ENCODE measurements at regions not wholly inside any gene's neighbourhood (a gene's known extent, or its start where the extent isn't known, plus 50 kb on each side); places are given as distances from the start of the nearest gene placed in this dataset.

- no peak for DNase-seq (ENCODE audit: insufficient read length)
- FAIRE-seq, result peak; percentile 9
- TF ChIP-seq TAF1 (IDR thresholded peaks at IDR 0.05; ENCODE audit: borderline replicate concordance, low read depth, low read length), result no peak
- no peak for TF ChIP-seq POLR2A (IDR thresholded peaks at IDR 0.05; ENCODE audit: low read depth, low read length)
- no peak for TF ChIP-seq POLR2AphosphoS5 (IDR thresholded peaks at IDR 0.05; ENCODE audit: low read depth, low read length)
Observed at GRCh38 chr13:30846866-30847265, 59.2 kb upstream of the MEDAG start.

GRCh38 chr13:30847650-30848307 is 58.3 kb upstream of the MEDAG start:
- DNase-seq (ENCODE audit: insufficient read length) (no peak), FAIRE-seq (peak; percentile 51)
- TF ChIP-seq POLR2AphosphoS5 (IDR thresholded peaks at IDR 0.05; ENCODE audit: low read depth, low read length), result no peak
- no peak for TF ChIP-seq POLR2A (IDR thresholded peaks at IDR 0.05; ENCODE audit: low read depth, low read length)
- no peak for TF ChIP-seq TAF1 (IDR thresholded peaks at IDR 0.05; ENCODE audit: borderline replicate concordance, low read depth, low read length)

- FAIRE-seq, result no peak
- TF ChIP-seq POLR2A (IDR thresholded peaks at IDR 0.05; ENCODE audit: low read depth, low read length) (no peak), TAF1 (IDR thresholded peaks at IDR 0.05; ENCODE audit: borderline replicate concordance, low read depth, low read length) (no peak), POLR2AphosphoS5 (IDR thresholded peaks at IDR 0.05; ENCODE audit: low read depth, low read length) (no peak)
- DNase-seq (ENCODE audit: insufficient read length), result no peak
Observed at GRCh38 chr13:30848332-30849027, 57.6 kb upstream of the MEDAG start.

- TF ChIP-seq TAF1 (IDR thresholded peaks at IDR 0.05; ENCODE audit: borderline replicate concordance, low read depth, low read length), result no peak
- no peak for TF ChIP-seq POLR2A (IDR thresholded peaks at IDR 0.05; ENCODE audit: low read depth, low read length)
- no peak for TF ChIP-seq POLR2AphosphoS5 (IDR thresholded peaks at IDR 0.05; ENCODE audit: low read depth, low read length)
- DNase-seq (ENCODE audit: insufficient read length) (no peak), FAIRE-seq (no peak)
Observed at GRCh38 chr13:30849611-30850010, 56.5 kb upstream of the MEDAG start.

- no peak for TF ChIP-seq POLR2A (IDR thresholded peaks at IDR 0.05; ENCODE audit: low read depth, low read length)
- no peak for TF ChIP-seq POLR2AphosphoS5 (IDR thresholded peaks at IDR 0.05; ENCODE audit: low read depth, low read length)
- no peak for TF ChIP-seq TAF1 (IDR thresholded peaks at IDR 0.05; ENCODE audit: borderline replicate concordance, low read depth, low read length)
- no peak for DNase-seq (ENCODE audit: insufficient read length)
- FAIRE-seq, result no peak
Observed at GRCh38 chr13:30850204-30850866, 55.7 kb upstream of the MEDAG start.

GRCh38 chr13:30850867-30851211 is 55.2 kb upstream of the MEDAG start:
- DNase-seq (ENCODE audit: insufficient read length) (no peak), FAIRE-seq (no peak)
- no peak for TF ChIP-seq TAF1 (IDR thresholded peaks at IDR 0.05; ENCODE audit: borderline replicate concordance, low read depth, low read length)

- no peak for TF ChIP-seq POLR2A (IDR thresholded peaks at IDR 0.05; ENCODE audit: low read depth, low read length)
- TF ChIP-seq POLR2AphosphoS5 (IDR thresholded peaks at IDR 0.05; ENCODE audit: low read depth, low read length), result no peak
- no peak for TF ChIP-seq TAF1 (IDR thresholded peaks at IDR 0.05; ENCODE audit: borderline replicate concordance, low read depth, low read length)
- no peak for DNase-seq (ENCODE audit: insufficient read length)
- peak; percentile 46 for FAIRE-seq
Observed at GRCh38 chr13:30851697-30852096, 54.4 kb upstream of the MEDAG start.

- DNase-seq (ENCODE audit: insufficient read length) (no peak), FAIRE-seq (no peak)
- TF ChIP-seq POLR2AphosphoS5 (IDR thresholded peaks at IDR 0.05; ENCODE audit: low read depth, low read length), result no peak
- no peak for TF ChIP-seq TAF1 (IDR thresholded peaks at IDR 0.05; ENCODE audit: borderline replicate concordance, low read depth, low read length)
- no peak for TF ChIP-seq POLR2A (IDR thresholded peaks at IDR 0.05; ENCODE audit: low read depth, low read length)
Observed at GRCh38 chr13:30855569-30855968, 50.5 kb upstream of the MEDAG start.

- no peak for FAIRE-seq
- TF ChIP-seq TAF1 (IDR thresholded peaks at IDR 0.05; ENCODE audit: borderline replicate concordance, low read depth, low read length), result no peak
- TF ChIP-seq POLR2A (IDR thresholded peaks at IDR 0.05; ENCODE audit: low read depth, low read length), result no peak
- no peak for TF ChIP-seq POLR2AphosphoS5 (IDR thresholded peaks at IDR 0.05; ENCODE audit: low read depth, low read length)
- no peak for DNase-seq (ENCODE audit: insufficient read length)
Observed at GRCh38 chr13:30856005-30856790, 49.9 kb upstream of the MEDAG start.
